ENCODE measurements at regions not wholly inside any gene's neighbourhood (a gene's known extent, or its start where the extent isn't known, plus 50 kb on each side); places are given as distances from the start of the nearest gene placed in this dataset.

- Histone ChIP-seq H2AFZ (ENCODE audit: low read length) (no peak overlapping the region), H3K27ac (ENCODE audit: low read depth, low read length) (no peak overlapping the region), H3K36me3 (ENCODE audit: insufficient read depth, low read length) (no peaks in the 10 kb centered on the region), H3K27me3 (ENCODE audit: insufficient read depth, low read length) (no peaks in the 10 kb centered on the region), H3K4me3 (ENCODE audit: insufficient read depth, low read length) (no peak overlapping the region), H4K20me1 (ENCODE audit: insufficient read depth, low read length) (no peaks in the 10 kb centered on the region), H3K4me2 (ENCODE audit: insufficient read depth, low read length) (no peak overlapping the region), H3K79me2 (ENCODE audit: insufficient read depth, low read length) (no peaks in the 10 kb centered on the region), H3K4me1 (ENCODE audit: insufficient read depth, low read length) (no peaks in the 10 kb centered on the region), H3K9me3 (ENCODE audit: low read depth, low read length) (peaks cover 4% of the 10 kb centered on the region)
- DNase-seq (ENCODE audit: insufficient read length, low spot score, missing footprints) = no peak
- TF ChIP-seq, protein P1, sequence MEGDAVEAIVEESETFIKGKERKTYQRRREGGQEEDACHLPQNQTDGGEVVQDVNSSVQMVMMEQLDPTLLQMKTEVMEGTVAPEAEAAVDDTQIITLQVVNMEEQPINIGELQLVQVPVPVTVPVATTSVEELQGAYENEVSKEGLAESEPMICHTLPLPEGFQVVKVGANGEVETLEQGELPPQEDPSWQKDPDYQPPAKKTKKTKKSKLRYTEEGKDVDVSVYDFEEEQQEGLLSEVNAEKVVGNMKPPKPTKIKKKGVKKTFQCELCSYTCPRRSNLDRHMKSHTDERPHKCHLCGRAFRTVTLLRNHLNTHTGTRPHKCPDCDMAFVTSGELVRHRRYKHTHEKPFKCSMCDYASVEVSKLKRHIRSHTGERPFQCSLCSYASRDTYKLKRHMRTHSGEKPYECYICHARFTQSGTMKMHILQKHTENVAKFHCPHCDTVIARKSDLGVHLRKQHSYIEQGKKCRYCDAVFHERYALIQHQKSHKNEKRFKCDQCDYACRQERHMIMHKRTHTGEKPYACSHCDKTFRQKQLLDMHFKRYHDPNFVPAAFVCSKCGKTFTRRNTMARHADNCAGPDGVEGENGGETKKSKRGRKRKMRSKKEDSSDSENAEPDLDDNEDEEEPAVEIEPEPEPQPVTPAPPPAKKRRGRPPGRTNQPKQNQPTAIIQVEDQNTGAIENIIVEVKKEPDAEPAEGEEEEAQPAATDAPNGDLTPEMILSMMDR (IDR thresholded peaks at IDR 0.05; ENCODE audit: extremely low read depth, low read depth, low read length) = no peak
Observed at GRCh38 chr5:56337715-56338319, 104.7 kb upstream of the ANKRD55 start.

GRCh38 chr5:56335212-56335611 is 102.1 kb upstream of the ANKRD55 start:
- Histone ChIP-seq H3K4me3 (ENCODE audit: insufficient read depth, low read length) (no peak overlapping the region), H2AFZ (ENCODE audit: low read length) (no peak overlapping the region), H3K4me1 (ENCODE audit: insufficient read depth, low read length) (no peaks in the 10 kb centered on the region), H3K9me3 (ENCODE audit: low read depth, low read length) (peaks cover 4% of the 10 kb centered on the region), H3K36me3 (ENCODE audit: insufficient read depth, low read length) (no peaks in the 10 kb centered on the region), H3K79me2 (ENCODE audit: insufficient read depth, low read length) (no peaks in the 10 kb centered on the region), H3K27ac (ENCODE audit: low read depth, low read length) (no peak overlapping the region), H3K27me3 (ENCODE audit: insufficient read depth, low read length) (no peaks in the 10 kb centered on the region), H4K20me1 (ENCODE audit: insufficient read depth, low read length) (no peaks in the 10 kb centered on the region), H3K4me2 (ENCODE audit: insufficient read depth, low read length) (no peak overlapping the region)
- no peak for DNase-seq (ENCODE audit: insufficient read length, low spot score, missing footprints)
- TF ChIP-seq, protein P1 (IDR thresholded peaks at IDR 0.05; ENCODE audit: extremely low read depth, low read depth, low read length) = no peak

GRCh38 chr5:56330806-56331205 is 97.7 kb upstream of the ANKRD55 start:
- no peak for DNase-seq (ENCODE audit: insufficient read length, low spot score, missing footprints)
- H3K4me3 ChIP-seq (ENCODE audit: insufficient read depth, low read length) = no peak overlapping the region
- TF ChIP-seq, protein P1 (IDR thresholded peaks at IDR 0.05; ENCODE audit: extremely low read depth, low read depth, low read length) = no peak
- no peaks in the 10 kb centered on the region for H3K79me2 ChIP-seq (ENCODE audit: insufficient read depth, low read length)
- no peaks in the 10 kb centered on the region for H4K20me1 ChIP-seq (ENCODE audit: insufficient read depth, low read length)
- no peak overlapping the region for H3K4me2 ChIP-seq (ENCODE audit: insufficient read depth, low read length)
- peaks cover 4% of the 10 kb centered on the region for H3K4me1 ChIP-seq (ENCODE audit: insufficient read depth, low read length)
- H3K36me3 ChIP-seq (ENCODE audit: insufficient read depth, low read length) = no peaks in the 10 kb centered on the region
- H2AFZ ChIP-seq (ENCODE audit: low read length) = no peak overlapping the region
- peaks cover 4% of the 10 kb centered on the region for H3K9me3 ChIP-seq (ENCODE audit: low read depth, low read length)
- H3K27ac ChIP-seq (ENCODE audit: low read depth, low read length) = no peak overlapping the region
- peaks cover 1% of the 10 kb centered on the region for H3K27me3 ChIP-seq (ENCODE audit: insufficient read depth, low read length)

DNA sequence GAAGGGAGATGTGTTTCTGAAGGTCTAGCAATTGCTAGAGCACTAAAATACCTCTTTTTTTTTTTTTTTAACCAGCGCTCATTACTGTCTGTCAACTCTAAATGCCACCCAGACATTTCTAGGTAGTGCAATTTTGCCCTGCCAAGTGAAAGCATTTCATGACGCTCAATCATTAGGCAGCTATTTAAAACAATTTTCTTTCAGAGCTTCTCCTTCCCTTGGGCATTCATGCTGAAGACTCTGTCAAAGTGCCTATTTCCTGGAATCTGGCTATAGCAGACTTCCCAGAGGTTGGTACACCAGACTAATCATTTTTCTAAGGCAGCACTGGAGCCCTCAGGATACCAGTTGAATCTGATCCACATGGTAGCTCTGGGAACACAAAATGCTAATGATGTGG is 97.0 kb upstream of the ANKRD55 start:
- Histone ChIP-seq H3K79me2 (ENCODE audit: insufficient read depth, low read length) (no peaks in the 10 kb centered on the region), H2AFZ (ENCODE audit: low read length) (no peak overlapping the region), H3K9me3 (ENCODE audit: low read depth, low read length) (peaks cover 4% of the 10 kb centered on the region), H3K4me2 (ENCODE audit: insufficient read depth, low read length) (no peak overlapping the region), H4K20me1 (ENCODE audit: insufficient read depth, low read length) (no peaks in the 10 kb centered on the region), H3K4me1 (ENCODE audit: insufficient read depth, low read length) (peaks cover 4% of the 10 kb centered on the region), H3K27ac (ENCODE audit: low read depth, low read length) (no peak overlapping the region), H3K36me3 (ENCODE audit: insufficient read depth, low read length) (no peaks in the 10 kb centered on the region), H3K27me3 (ENCODE audit: insufficient read depth, low read length) (peaks cover 4% of the 10 kb centered on the region), H3K4me3 (ENCODE audit: insufficient read depth, low read length) (no peak overlapping the region)
- TF ChIP-seq, protein P1 (IDR thresholded peaks at IDR 0.05; ENCODE audit: extremely low read depth, low read depth, low read length) = no peak
- DNase-seq (ENCODE audit: insufficient read length, low spot score, missing footprints) = no peak

Measured in osteoblast (primary cell).